ENCODE measurements at regions not wholly inside any gene's neighbourhood (a gene's known extent, or its start where the extent isn't known, plus 50 kb on each side); places are given as distances from the start of the nearest gene placed in this dataset.

GRCh38 chr11:69965821-69966582 is 112.1 kb upstream of the ANO1 start:
- H3K27ac ChIP-seq: no peak overlapping the region
- no peak for FAIRE-seq
- 0 out of 3 replicates have a peak, but pooled peaks cover 5% of the 10 kb centered on the region for H3K9me3 ChIP-seq
- POLR2A ChIA-PET: no interaction called here
- ATAC-seq: no peak
- H3K4me1 ChIP-seq: peaks cover 24% of the 10 kb centered on the region
- TF ChIP-seq NFE2L2 (conservative IDR thresholded peaks at IDR 0.05; ENCODE audit: low read length): no peak
- TF ChIP-seq MAZ (IDR thresholded peaks at IDR 0.05; ENCODE audit: borderline replicate concordance, low read depth, low read length): no peak
- TF ChIP-seq USF2 (IDR thresholded peaks at IDR 0.05): no peak
- TF ChIP-seq KDM1A (IDR thresholded peaks at IDR 0.05; ENCODE audit: low read depth): no peak
- no peak for TF ChIP-seq RFX5 (IDR thresholded peaks at IDR 0.05)
- no peak for TF ChIP-seq BHLHE40 (IDR thresholded peaks at IDR 0.05; ENCODE audit: low read depth, low read length)
- no peak for TF ChIP-seq FOSB (CRISPR knock-in tag; IDR thresholded peaks at IDR 0.05)
- TF ChIP-seq EP300 (IDR thresholded peaks at IDR 0.05): no peak
- TF ChIP-seq EHF (CRISPR knock-in tag; IDR thresholded peaks at IDR 0.05): no peak
- TF ChIP-seq MAFK (IDR thresholded peaks at IDR 0.05; ENCODE audit: partially characterized antibody): no peak
- TF ChIP-seq HOXB5 (CRISPR knock-in tag; IDR thresholded peaks at IDR 0.05): no peak
- TF ChIP-seq PBX3 (IDR thresholded peaks at IDR 0.05): no peak
- TF ChIP-seq FOSL2 (IDR thresholded peaks at IDR 0.05): no peak
- no peak for TF ChIP-seq FOSL2 (CRISPR knock-in tag; IDR thresholded peaks at IDR 0.05)
- no peak for TF ChIP-seq ZNF302 (CRISPR knock-in tag; IDR thresholded peaks at IDR 0.05)
- TF ChIP-seq ZSCAN20 (CRISPR knock-in tag; IDR thresholded peaks at IDR 0.05): no peak
- TF ChIP-seq ZFP36 (IDR thresholded peaks at IDR 0.05; ENCODE audit: borderline replicate concordance, partially characterized antibody): no peak
- TF ChIP-seq TP53 (CRISPR knock-in tag; IDR thresholded peaks at IDR 0.05): no peak
- no peak for TF ChIP-seq HOXB13 (CRISPR knock-in tag; IDR thresholded peaks at IDR 0.05; ENCODE audit: low read depth)
- no peak for TF ChIP-seq NR3C1 (IDR thresholded peaks at IDR 0.05)
- WGBS (ENCODE audit: missing lambda C conversion rate): 80% methylated on average over 19 of the region's 20 CpGs
- CTCF ChIA-PET: interaction anchor here (0.6 to 1.5 kb wide), 3 partner anchors 13 to 264 kb away, joined by 3 to 4 read pairs (median 3); no protein-coding TSS in a partner anchor
- no peak for DNase-seq (ENCODE audit: low read depth in 1 of 2, low spot score in 1 of 2)
- no peak overlapping the region for H3K4me3 ChIP-seq
- H3K4me2 ChIP-seq: no peak overlapping the region

GRCh38 chr11:69966583-69966835 is 111.6 kb upstream of the ANO1 start:
- Histone ChIP-seq H3K27ac (no peak overlapping the region), H3K4me1 (peaks cover 24% of the 10 kb centered on the region), H3K4me2 (no peak overlapping the region), H3K4me3 (no peak overlapping the region), H3K9me3 (0 out of 3 replicates have a peak, but pooled peaks cover 4% of the 10 kb centered on the region)
- WGBS (ENCODE audit: missing lambda C conversion rate): 80% methylated on average over 3 of the region's 4 CpGs
- FAIRE-seq (no peak), ATAC-seq (no peak), DNase-seq (ENCODE audit: low read depth in 1 of 2, low spot score in 1 of 2) (no peak)
- CTCF ChIA-PET: interaction anchor here (1.0 to 1.5 kb wide), 2 partner anchors 14 to 225 kb away, joined by 3 read pairs; no protein-coding TSS in a partner anchor
- POLR2A ChIA-PET: no interaction called here
- no peak for TF ChIP-seq SMC3 (IDR thresholded peaks at IDR 0.05)
- no peak for TF ChIP-seq NPAS2 (CRISPR knock-in tag; IDR thresholded peaks at IDR 0.05; ENCODE audit: borderline replicate concordance)
- no peak for TF ChIP-seq POLR2A (IDR thresholded peaks at IDR 0.05; ENCODE audit: low read length)
- no peak for TF ChIP-seq EP300 (IDR thresholded peaks at IDR 0.05)
- TF ChIP-seq REST (IDR thresholded peaks at IDR 0.05): no peak
- no peak for TF ChIP-seq FOSL2 (IDR thresholded peaks at IDR 0.05)
- TF ChIP-seq FOSL2 (CRISPR knock-in tag; IDR thresholded peaks at IDR 0.05): no peak
- no peak for TF ChIP-seq HEYL (CRISPR knock-in tag; IDR thresholded peaks at IDR 0.05)
- TF ChIP-seq FOSB (CRISPR knock-in tag; IDR thresholded peaks at IDR 0.05): no peak

Measured in A549 (cell line).